ENCODE measurements at regions not wholly inside any gene's neighbourhood (a gene's known extent, or its start where the extent isn't known, plus 50 kb on each side); places are given as distances from the start of the nearest gene placed in this dataset.
A peak's percentile ranks its signal among the peaks of the same experiment; 100 is the strongest.

DNA sequence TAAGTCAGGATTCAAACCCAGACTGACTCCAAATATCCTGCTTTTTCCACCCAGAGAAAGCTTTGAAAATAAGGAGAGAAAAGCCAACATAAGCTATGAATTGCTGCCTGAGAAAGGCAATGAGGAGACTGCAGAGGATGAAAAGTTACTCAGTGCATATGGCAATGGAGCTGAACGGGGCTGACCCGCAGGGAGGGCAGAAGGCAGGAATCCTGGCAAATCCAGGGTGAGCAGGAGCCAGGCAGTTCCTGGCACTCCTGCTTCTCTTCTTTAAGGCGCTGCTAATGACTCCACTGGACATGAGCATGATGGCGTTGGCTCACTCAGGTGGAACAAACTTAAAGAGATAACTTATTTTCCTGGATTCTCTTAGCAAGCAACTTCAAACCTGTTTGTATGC is 95.2 kb upstream of the TMCC3 start:
- no peak for DNase-seq

DNA sequence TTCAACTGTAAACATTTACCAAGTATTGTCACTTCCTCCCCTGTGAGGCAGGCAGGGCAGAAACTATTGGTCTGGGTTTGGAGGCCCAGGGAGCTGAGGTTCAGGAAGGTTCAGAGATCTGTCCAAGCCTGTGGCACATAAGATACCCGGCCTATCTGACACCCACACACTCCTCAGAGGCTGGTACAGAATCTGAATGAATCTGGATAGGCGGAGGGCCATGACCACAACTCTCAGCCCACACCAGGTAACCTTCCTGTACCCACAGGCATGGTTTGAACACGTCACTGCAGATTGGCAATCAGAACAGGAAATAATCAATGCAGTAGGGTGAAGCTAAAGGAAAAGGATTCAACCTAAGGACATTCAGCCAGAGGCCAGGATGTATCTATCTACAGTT is 92.8 kb upstream of the TMCC3 start:
- DNase-seq, result no peak

DNA sequence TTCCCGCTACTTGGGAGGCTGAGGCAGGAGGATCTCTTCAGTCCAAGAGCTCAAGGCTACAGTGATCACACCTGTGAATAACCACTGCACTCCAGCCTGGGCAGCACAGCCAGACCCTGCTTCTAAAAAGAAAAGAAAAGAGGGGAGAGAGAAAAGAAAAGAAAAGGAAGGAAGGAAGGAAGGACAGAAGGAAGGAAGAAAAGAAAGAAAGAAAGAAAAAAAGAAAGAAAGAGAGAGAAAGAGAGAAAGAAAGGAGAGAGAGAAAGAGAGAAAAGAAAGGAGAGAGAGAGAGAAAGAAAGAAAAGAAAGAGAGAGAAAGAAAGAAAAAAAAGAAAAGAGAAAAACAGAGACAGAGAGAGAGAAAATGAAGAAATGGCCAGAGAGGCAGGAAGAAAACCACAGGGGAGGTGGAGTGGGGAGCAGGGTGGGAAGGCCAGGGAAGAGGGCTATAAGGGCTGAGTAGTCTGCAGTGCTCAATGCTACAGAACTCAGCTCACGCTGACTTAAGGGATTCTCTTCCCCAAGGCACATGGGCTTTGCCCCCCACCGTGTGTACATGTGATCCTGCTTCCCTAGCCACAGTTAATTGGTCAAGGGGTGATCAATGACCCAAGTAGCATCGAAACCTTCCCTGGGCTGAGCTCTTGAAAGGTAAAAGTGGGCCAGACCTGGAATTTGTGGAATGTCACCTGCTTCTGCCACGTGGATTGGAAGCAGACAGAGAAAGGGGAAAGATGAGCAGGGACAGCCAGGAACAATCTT is 90.4 kb upstream of the TMCC3 start:
- no peak for DNase-seq

DNA sequence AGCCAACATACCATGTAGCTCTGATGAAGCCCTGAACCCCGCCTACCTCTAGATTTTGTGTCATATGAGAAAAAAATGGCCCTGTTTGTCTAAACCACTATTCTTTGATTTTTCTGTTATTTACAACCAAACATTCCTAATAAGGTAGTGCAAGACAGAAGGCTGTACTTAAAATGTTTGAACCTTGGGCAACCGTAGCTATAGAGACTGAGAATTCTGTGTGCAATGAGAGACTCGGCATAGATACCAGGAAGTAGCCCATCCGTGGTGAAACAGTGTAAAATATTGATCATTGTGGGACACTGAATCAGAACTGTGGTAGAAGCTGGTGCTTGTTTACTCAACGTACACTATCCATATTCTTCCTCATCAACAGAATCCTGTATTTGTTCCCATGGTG is 86.5 kb upstream of the TMCC3 start:
- DNase-seq, result no peak

DNA sequence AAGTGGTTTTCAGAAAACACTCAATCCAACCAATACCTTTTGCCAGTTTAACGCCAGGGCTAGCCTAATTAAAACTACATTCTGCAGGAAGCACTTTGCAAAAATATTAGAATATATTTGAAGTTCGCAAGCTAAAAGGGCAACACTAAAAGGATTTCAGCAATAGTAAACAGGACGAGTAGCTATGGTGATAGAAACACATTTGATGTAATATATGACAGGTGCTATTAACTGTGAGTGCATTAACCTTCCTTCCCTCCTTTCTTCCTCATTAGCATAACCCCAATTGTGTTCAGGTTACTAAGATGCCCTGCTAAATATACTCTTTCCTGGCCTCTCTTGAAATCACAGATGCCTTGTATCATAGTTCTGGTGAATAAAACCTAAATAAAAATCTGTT is 85.6 kb upstream of the TMCC3 start:
- DNase-seq, result no peak

DNA sequence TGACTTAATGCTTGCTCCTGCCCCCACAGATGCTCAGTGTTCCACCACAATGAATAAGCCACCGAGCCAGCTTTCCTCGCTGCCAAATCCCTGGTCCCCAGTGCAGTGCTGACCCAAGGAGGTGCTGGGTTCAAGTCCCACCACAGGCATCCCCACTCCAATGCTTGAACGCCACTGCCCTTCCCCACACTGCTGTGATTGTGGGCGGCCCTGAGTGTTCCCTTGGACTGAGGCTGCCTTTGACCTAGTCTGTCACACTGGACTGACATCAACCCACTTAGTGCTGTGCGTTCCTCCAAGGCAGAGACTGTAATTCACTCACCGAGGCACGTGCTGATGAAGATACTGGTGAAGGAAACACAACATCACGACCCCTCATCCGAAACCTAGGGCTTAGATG is 83.4 kb upstream of the TMCC3 start:
- no peak for DNase-seq

DNA sequence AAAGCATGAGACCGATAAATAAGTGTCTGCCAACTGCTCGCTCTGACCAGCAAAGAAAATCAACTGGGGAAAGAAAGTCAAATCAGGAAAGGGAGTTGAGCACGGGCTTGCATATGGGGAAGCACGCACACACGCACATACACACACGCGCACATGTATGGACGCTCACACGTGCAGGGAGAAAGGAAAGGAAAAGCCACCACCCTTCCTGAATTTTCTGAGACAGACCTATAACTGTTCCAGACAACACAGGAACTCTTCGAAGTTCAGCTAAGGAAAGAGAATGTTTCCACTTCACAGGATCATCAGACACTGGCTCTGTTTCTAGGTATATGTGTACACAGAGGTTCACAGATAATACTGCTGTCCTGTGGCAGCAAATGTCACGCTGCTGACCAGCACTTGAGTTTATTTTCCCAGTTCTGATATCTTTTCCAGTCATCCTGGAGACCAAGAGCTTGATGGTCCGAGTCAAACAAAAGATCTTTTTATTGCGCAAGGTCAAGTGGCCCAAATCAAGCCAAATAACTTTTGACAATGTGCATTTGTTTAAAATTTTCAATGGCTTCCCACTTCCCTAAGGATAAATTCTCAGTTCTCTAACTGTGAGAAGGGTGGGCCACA is 82.1 kb upstream of the TMCC3 start:
- no peak for DNase-seq

DNA sequence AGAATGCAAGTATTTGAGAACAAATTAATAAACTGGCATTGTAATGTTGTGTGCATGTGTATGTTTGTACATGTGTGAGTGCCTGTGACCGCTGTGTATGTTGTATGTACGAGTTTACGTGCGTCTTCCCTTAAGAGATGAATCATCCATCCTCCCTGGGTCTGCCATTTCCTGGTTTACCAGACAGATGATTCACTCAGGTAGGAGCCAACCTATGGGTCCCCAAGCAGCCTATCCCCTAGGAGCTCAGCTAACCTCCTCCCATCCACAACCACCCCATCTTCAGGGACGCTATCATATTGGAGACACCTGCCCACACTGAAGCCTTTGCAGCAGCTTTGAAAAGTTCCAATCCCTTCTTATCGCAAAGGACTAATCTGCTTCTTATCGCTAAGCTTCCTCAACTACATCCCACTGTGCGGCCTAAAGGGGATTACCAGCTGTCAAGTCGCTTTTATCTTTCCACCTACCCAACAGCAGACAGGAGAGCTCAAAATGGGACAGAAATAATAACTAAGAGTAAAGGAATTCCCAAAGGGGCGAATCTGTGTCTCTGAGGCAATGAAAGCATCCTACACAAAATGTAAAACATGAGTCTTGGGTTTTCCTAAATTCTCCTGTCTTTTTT is 81.5 kb upstream of the TMCC3 start:
- peak; percentile 9 for DNase-seq

DNA sequence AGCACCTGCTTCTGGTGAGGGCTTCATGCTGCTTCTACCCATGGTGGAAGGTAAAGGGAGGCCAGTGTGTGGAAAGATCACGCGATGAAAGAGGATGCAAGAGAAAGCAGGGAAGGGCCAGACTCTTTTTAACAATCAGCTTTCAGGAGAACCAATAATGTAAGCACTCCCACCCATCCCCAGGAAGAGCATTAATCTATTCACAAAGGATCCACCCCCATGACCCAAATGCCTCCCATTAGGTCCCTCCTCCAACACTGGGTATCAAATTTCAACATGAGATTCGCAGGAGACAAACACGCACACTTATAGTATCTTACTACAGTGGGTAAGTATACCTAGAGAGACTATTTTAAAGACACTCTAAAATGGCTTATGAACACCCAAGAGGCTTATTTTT is 80.5 kb upstream of the TMCC3 start:
- DNase-seq, result peak; percentile 83

DNA sequence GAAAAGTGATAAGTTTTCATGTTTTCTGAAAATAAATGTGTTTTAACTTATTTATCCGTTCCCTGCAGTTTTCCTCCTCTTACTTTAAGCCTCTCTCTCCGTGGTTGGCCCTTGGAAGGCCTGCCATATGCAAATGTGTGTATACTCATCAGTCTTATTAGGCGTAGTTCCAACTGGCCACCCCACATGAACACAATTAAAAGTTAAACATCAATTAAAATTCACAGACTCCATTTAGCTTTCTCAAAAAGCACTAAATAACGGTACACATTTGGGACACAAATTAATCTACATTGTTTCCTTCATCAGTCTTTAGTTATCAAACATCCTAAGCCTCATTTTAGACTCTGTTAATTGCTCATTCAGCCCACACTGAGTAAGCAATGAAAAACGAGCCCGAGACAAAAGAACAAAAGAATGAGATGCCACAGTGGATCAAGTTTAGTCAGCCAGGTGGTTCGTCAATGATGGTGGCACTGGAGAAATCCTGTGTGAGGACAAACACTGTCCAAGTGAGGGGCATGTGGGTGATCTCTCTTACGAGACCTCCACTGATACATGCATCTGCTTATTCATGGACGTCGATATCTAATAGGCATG is 76.0 kb upstream of the TMCC3 start:
- DNase-seq, result no peak

DNA sequence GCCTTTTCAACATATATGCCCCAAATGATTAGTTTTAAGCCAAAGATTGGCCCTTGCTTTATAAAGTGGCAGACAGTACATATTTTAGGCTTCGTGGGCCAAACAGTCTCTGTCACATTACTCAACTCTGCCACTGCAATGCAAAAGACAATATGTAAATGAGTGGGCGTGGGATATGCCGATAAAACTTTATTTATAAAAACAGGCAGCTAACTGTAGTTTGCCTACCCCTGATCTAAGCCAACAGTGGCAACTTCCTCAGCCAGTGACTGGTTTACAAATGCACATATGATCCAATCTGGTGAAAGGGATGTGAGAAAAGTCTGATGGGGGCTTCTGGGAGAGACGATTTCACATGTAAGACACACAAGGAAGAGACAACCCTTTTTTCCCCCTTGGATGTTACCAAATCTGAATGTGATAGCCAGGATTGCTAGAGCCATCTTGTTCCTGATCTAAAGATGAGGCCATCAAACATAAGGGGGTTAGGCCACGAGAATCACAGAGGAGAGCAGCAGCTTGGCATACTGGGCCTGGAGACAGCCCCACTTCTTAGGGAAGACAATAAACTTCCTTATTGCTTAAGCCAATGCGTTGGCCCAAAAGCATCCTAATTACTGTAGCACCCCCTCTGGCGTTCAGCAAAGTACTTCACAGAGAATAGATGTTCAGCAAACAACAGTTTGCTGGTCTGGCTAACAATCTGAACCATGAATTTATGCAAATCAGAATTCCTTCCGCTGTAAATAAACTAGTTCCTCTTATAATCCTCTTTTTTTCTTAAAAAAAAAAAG is 75.2 kb upstream of the TMCC3 start:
- DNase-seq, result no peak

DNA sequence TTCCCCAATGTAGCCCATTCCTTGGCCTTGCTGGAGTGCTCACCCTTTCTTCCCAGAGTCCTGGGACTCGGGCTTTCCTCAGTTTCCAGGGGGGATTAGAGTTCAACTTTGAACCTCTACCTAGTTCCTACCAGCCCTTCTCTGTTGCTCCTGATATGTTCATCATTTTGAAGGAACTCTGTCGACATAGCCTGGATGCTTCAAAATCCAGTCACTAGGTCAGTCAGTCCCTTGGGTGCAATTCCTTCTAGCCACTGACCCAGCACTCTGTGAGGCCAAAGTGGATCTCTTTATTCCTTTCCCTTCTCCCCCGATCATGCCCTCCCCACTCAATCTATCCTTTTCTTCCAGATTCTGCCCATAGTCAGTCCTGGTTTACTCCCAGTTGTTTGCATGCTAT is 72.3 kb upstream of the TMCC3 start:
- no peak for DNase-seq

DNA sequence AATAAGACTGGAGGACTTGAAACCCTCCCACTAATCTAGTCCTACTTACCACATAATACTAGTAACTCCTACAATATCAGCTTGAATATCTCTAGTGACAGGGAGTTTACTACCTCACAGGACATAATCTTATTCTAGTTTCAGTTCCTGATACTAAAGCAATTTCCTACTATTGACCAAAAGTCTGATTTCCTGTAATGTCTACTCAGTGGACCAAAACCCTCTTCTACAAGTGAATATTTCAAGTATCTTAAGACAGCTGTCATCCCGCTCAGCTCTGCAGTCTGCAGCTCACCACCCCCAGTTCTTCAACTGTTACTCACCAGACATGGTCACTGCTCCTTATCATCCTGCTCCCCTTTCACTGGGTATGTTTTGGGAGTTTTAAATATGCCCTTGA is 70.8 kb upstream of the TMCC3 start:
- DNase-seq, result no peak

DNA sequence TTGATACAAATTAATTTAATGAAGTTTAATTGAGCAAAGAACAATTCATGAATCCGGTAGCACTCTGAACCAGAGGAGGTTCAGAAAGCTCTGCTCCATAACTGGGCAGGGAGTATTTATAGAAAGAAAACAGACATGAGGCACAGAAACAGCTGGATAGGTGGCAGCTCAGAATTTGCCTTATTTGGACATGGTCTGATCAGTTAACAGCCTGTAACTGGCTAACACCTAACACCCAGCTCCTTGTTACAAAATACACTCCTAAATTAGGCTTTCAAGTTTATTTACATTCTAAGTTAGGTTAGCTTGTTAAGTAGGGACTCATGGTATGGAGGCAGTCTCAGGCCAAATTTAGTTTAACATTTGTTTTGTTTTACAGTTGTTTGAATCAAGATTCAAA is 67.8 kb upstream of the TMCC3 start:
- peak; percentile 59 for DNase-seq

DNA sequence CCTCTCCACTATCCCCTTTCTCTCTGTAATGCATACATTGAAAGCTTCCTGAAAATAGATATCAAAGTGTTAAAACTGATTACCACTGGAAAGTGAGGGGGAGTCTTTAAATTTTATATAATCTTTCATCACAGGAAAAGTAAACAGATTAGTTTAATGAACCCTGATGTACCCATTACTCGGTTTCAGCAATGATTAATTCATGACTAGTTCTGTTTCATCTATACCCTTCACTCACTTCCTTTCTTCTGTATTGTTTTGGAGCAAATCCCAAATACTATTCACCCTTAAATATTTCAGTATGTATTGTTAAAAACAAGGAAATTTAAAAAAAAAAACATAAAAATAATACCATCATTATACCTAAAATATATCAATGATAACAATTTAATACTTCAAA is 67.3 kb upstream of the TMCC3 start:
- no peak for DNase-seq

DNA sequence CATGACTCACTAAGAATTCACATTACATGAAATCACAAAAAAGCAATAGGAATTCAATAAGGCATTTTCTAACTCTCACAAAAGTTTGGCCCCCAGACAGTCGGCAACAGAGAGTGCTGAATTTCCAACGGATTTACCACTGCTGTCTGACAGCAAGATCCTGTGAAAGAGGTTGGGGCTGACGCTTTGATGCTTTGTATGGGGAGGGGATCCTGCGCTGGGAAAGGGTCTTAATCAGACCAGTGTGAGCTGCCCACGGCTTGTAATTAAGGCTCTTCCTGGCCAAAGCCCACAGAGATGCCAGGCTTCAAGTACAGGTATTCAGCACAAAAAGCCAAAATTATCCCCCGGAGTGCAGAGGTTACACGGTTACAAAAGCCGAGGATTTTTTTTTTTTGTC is 66.8 kb upstream of the TMCC3 start:
- DNase-seq, result no peak

DNA sequence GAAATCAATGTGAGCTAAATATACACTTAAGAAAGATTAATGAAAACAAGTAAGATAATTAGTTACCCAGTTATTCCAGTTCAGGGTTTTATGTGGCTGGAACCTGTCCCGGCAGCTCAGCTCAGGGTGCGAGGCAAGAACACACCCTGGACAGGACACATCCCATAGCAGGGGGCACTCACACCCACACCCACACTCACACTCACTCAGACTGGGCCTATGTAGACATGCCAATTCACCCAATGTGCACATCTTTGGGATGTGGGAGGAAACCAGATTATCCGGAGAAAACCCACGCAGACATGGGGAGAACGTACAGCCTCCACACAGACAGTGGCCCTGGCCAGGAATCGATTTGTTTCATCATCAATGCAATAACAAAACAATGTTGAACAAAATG is 66.0 kb upstream of the TMCC3 start:
- no peak for DNase-seq

DNA sequence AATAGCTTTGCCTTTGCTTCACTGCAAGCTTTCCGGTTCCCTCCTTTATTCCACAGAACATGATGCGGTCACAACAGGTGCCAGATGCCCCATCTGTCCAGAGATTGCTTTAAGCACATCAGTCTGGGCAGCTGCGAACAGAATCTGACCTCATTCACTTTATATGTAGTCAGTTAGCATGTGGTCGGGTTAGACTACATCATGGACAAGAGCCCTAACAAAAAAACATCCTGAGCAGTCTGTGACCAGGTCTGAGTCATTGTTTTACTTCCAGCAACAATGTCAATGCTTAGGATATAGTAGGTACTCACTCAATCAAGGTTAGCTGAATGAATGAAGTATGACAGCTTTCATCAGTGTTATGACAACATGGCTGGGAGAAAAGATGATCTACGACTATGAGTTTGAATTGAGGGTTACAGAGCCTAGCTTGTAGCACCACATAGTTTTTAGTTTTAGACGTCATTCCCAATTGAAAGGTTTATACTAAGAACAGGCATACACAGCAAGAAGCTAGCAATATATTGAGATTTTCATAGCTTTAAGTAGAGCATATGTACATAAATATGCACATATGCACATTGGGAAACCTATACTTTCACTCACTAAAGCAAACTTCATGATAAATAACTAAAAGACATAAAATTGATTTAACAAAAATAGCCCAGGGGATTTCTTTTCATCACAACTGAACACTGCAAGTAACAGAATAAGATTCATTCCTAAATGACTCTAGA is 64.2 kb upstream of the TMCC3 start:
- DNase-seq, result peak; percentile 43

DNA sequence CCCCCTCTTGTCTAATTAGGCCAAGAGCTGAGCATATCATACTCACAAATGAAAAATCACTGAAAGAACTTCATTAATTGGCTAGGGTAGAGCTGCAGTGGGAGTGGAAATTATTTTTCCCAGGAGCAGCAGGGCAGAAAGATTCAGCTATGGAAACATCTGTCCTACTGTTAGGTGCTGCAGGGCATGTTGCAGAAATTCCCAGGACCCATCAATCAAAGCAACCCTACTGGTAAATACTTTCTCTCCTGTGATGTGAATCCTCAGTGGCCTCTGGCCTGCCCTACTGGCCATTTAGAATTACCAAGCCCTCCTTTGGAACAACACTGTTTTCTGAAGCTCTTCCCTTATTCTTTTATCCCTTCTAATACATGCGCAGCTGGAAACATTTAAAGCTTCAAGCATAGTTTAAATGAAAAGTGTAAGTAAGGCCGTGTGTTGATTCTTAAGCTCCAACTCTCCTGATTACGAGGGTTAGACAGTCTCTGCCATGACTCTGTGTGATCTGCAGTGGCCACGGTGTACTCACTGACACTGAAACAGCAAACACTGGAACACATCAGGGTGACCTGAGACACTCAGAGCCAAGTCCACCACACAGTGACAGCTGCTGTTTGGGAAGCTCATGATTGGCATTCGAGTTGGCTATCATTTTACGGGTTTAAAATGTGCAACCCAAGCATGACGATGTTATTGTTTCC is 62.6 kb upstream of the TMCC3 start:
- peak; percentile 73 for DNase-seq

DNA sequence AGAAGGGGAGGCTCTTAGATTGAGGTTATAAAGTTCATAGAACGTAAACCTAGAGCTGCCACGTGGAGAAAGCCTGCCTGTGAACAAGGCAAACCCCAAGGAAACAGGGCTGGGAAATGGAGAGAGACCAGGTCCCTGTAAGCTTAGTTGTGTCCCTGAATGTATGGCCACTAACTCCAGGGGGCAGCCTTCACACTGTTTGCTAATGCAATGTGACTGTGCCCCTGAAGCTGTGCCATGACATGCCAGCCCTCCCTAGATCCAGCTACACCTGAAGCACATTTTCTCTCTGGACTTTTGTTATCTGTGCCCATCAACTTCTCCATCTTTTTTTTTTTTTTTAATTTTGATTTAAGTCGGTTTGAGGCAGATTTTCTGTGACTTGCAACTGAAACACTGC is 60.6 kb upstream of the TMCC3 start:
- DNase-seq, result no peak

DNA sequence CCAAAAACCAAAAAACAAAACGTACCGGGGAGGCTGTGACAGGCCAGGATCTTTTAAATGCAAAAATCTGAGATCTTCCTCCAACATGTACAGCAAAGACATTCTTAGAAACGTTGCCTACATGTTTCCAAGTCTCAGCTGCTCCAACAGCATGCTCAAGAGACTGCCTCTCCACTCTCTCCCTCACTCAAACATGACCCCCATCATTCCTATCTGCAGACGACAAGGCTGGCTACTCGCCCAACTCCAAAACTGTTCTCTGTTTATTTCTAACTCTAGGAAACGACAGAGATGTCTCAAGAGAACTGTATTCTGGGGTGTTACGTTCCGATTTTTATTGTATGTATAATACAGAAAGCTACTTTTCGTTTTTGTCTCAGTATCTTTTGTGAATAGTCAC is 57.5 kb upstream of the TMCC3 start:
- DNase-seq, result no peak

DNA sequence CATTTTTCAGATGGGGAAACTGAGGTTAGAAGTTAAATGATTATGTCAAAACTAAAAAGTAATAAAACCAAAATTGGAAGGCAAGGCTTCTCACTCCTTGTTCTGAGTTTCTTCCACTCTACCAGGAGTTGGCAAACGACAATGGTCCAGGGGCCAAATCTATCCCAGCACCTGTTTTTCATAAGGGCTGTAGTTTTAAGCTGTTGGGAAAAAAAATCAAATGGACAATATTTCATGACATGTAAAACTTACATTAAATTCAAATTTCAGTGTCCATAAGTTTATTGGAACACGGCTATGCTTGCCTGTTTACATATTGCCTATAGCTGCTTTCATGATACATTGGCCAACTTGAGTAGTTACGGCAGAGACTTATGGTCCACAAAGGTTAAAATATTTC is 56.7 kb upstream of the TMCC3 start:
- no peak for DNase-seq

All from NCI-H2171 treated with DMSO at 0.1 percent for 48 hours (cell line).